ENCODE measurements at regions not wholly inside any gene's neighbourhood (a gene's known extent, or its start where the extent isn't known, plus 50 kb on each side); places are given as distances from the start of the nearest gene placed in this dataset.
A peak's percentile ranks its signal among the peaks of the same experiment; 100 is the strongest.

- no peak overlapping the region for H3K4me3 ChIP-seq (ENCODE audit: low read depth, low read length)
- in situ Hi-C loops (cut with HindIII; ENCODE audit: low sequenced_read_pairs) = no loop called here
- peak; percentile 80 for DNase-seq (ENCODE audit: low read depth, low spot score)
- peak; percentile 70 for TF ChIP-seq CTCF (IDR thresholded peaks at IDR 0.05; ENCODE audit: low read depth, low read length)
Observed at GRCh38 chr3:87503900-87504498, 227.6 kb upstream of the POU1F1 start.

DNA sequence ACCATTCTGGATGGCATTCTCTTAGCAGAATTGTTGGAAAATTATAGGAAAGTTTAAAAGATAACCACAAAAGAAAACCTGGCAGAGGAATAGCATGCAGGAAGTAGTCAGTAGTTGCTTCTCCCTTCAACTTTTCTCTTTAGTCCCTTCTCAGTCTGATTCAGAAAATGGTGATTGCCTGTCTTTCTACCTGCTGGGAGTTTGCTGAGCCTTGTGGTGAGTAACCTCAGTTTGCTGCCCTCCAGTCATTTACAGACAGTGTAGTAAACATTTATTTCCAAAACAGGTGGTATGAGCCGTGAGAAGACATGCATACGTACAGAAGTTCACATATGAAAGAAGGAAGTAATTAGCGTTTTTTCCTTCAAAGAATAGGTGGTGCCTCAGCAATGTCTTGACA lies 224.7 kb upstream of the POU1F1 start:
- in situ Hi-C loops (cut with HindIII; ENCODE audit: low sequenced_read_pairs) = no loop called here
- no peak overlapping the region for H3K4me3 ChIP-seq (ENCODE audit: low read depth, low read length)
- TF ChIP-seq CTCF (IDR thresholded peaks at IDR 0.05; ENCODE audit: low read depth, low read length) = no peak
- DNase-seq (ENCODE audit: low read depth, low spot score) = no peak

DNA sequence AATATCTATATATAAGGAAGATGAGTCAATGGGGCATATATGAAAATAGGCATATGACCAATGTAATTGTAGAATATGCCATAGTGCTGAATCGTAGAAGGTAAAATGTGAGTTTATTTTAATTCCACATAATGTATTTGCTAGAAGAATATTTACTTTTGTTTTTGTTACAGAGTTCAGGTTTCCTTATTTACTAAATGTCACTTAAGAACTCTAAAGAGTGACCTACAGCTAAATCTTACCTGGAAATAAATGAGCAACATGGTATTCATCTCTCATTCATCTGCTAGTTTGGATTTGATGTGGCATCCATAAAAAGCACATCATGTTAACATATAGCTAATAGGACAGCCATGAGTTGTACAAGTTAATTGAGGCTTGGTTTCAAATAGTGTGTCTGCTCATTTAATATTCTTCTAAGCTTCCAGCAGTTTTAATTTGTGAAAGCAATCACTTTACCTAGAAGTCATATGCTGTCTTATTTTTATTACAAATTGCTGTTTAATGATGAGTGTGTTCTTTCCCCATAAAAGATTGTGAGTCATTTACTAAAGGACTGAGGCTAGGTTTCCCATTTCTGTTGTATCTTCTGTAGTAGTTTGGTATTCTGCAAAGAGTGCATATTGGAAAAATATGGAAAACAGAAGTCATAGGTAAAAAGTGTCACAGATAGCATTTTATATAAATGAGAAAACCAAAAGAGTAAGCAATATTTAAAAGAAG lies 222.1 kb upstream of the POU1F1 start:
- TF ChIP-seq CTCF (IDR thresholded peaks at IDR 0.05; ENCODE audit: low read depth, low read length) = no peak
- in situ Hi-C loops (cut with HindIII; ENCODE audit: low sequenced_read_pairs) = no loop called here

DNA sequence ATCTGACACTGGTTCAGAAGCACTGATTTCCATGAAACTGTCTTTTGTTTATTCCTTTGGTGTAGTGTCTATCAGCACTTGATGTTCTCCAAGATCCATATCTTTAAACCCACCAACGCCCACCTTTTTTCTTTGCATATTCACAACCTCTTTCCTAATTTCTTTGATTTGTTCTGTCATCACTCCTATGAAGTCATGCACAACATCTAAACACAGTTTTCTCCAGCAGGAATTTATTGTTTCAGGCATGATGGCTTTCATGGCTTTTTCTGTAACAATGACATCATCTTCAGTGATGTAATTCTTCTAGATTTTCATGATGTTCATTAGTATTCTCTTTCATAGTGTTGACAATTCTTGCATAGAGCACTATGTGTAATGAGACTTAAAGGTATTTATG lies 219.6 kb upstream of the POU1F1 start:
- no peak for DNase-seq (ENCODE audit: low read depth, low spot score)
- in situ Hi-C loops (cut with HindIII; ENCODE audit: low sequenced_read_pairs) = no loop called here
- no peak for TF ChIP-seq CTCF (IDR thresholded peaks at IDR 0.05; ENCODE audit: low read depth, low read length)
- no peak overlapping the region for H3K4me3 ChIP-seq (ENCODE audit: low read depth, low read length)

More for the DNA sequence above, 222.1 kb upstream of the POU1F1 start:
- no peak for DNase-seq (ENCODE audit: low read depth, low spot score)
- H3K4me3 ChIP-seq (ENCODE audit: low read depth, low read length) = no peak overlapping the region

DNA sequence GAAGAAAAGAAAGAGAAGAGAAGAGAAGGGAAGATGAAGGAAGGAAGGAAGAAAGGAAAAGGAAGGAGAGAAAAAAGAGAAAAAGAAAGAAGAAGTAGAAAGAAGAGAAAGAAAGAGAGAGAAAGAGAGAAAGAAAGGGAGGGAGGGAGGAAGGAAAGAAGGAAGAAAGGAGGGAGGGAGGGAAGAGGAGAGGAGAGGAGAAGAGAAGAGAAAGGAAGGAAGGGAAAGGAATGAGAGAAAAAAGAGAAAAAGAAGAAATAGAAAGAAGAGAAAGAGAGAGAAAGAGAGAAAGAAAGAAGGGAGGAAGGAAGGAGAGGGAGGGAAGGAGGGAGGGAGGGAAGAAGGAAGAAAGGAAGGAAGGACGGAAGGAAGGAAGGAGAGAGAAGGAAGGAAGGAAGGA lies 217.9 kb upstream of the POU1F1 start:
- in situ Hi-C loops (cut with HindIII; ENCODE audit: low sequenced_read_pairs) = no loop called here
- no peak for TF ChIP-seq CTCF (IDR thresholded peaks at IDR 0.05; ENCODE audit: low read depth, low read length)
- no peak overlapping the region for H3K4me3 ChIP-seq (ENCODE audit: low read depth, low read length)
- DNase-seq (ENCODE audit: low read depth, low spot score) = no peak

- no peak for TF ChIP-seq CTCF (IDR thresholded peaks at IDR 0.05; ENCODE audit: low read depth, low read length)
- H3K4me3 ChIP-seq (ENCODE audit: low read depth, low read length) = no peak overlapping the region
- in situ Hi-C loops (cut with HindIII; ENCODE audit: low sequenced_read_pairs) = no loop called here
- no peak for DNase-seq (ENCODE audit: low read depth, low spot score)
Observed at GRCh38 chr3:87491843-87492242, 215.5 kb upstream of the POU1F1 start.

All from astrocyte of the spinal cord (primary cell).